ENCODE measurements at regions not wholly inside any gene's neighbourhood (a gene's known extent, or its start where the extent isn't known, plus 50 kb on each side); places are given as distances from the start of the nearest gene placed in this dataset.

- TF ChIP-seq, protein P1, sequence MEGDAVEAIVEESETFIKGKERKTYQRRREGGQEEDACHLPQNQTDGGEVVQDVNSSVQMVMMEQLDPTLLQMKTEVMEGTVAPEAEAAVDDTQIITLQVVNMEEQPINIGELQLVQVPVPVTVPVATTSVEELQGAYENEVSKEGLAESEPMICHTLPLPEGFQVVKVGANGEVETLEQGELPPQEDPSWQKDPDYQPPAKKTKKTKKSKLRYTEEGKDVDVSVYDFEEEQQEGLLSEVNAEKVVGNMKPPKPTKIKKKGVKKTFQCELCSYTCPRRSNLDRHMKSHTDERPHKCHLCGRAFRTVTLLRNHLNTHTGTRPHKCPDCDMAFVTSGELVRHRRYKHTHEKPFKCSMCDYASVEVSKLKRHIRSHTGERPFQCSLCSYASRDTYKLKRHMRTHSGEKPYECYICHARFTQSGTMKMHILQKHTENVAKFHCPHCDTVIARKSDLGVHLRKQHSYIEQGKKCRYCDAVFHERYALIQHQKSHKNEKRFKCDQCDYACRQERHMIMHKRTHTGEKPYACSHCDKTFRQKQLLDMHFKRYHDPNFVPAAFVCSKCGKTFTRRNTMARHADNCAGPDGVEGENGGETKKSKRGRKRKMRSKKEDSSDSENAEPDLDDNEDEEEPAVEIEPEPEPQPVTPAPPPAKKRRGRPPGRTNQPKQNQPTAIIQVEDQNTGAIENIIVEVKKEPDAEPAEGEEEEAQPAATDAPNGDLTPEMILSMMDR (IDR thresholded peaks at IDR 0.05; ENCODE audit: extremely low read depth in 1 of 2, insufficient read depth in 1 of 2, low read depth in 1 of 2, low read length in 2 of 2) = no peak
- TF ChIP-seq POLR2A (IDR thresholded peaks at IDR 0.05; ENCODE audit: low read depth, low read length) = no peak
Measured at GRCh38 chr18:41038071-41038470, 917.0 kb upstream of the PIK3C3 start.

Measured in endothelial cell of umbilical vein (primary cell).